ENCODE measurements at regions not wholly inside any gene's neighbourhood (a gene's known extent, or its start where the extent isn't known, plus 50 kb on each side); places are given as distances from the start of the nearest gene placed in this dataset.

- no peaks in the 10 kb centered on the region for H3K4me1 ChIP-seq
- no peaks in the 10 kb centered on the region for H3K36me3 ChIP-seq (ENCODE audit: control insufficient read depth, insufficient read depth, low read length)
- H3K4me3 ChIP-seq (ENCODE audit: low read depth, low read length): no peak overlapping the region
- no peak overlapping the region for H2AFZ ChIP-seq
- no peak overlapping the region for H3K27ac ChIP-seq
- no peaks in the 10 kb centered on the region for H3K9me3 ChIP-seq (ENCODE audit: control insufficient read depth, low read length)
- no peak overlapping the region for H3K4me2 ChIP-seq (ENCODE audit: low read length)
- H3K27me3 ChIP-seq (ENCODE audit: control insufficient read depth, insufficient read depth, low read length): no peaks in the 10 kb centered on the region
- TF ChIP-seq, protein P1, sequence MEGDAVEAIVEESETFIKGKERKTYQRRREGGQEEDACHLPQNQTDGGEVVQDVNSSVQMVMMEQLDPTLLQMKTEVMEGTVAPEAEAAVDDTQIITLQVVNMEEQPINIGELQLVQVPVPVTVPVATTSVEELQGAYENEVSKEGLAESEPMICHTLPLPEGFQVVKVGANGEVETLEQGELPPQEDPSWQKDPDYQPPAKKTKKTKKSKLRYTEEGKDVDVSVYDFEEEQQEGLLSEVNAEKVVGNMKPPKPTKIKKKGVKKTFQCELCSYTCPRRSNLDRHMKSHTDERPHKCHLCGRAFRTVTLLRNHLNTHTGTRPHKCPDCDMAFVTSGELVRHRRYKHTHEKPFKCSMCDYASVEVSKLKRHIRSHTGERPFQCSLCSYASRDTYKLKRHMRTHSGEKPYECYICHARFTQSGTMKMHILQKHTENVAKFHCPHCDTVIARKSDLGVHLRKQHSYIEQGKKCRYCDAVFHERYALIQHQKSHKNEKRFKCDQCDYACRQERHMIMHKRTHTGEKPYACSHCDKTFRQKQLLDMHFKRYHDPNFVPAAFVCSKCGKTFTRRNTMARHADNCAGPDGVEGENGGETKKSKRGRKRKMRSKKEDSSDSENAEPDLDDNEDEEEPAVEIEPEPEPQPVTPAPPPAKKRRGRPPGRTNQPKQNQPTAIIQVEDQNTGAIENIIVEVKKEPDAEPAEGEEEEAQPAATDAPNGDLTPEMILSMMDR (IDR thresholded peaks at IDR 0.05): no peak
- H3K9ac ChIP-seq: no peak overlapping the region
- no peaks in the 10 kb centered on the region for H3K79me2 ChIP-seq
These were observed 343.9 kb upstream of the TPM1 start for GRCh38 chr15:62698646-62699045.

DNA sequence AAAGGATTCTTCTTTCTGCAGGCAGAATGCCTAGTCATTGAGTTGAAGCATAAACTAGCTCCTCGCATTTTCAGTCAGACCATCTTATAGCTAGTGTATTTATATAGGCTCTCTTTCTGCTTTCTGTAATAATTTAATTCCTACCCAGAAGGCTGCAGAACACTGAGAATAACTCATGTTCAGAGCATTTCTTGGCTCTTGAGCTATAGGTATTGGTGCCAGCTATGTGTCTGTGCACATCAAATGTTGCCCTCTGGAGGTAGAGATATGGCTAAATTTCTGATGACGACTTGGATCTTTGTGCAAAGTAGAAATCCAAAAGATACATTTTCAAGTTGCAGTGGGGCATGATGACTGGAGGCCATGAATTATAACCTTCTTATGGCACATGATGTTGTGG is 336.2 kb upstream of the TPM1 start:
- Histone ChIP-seq H3K4me2 (ENCODE audit: low read length) (no peak overlapping the region), H3K27ac (no peak overlapping the region), H3K4me1 (no peaks in the 10 kb centered on the region), H3K27me3 (ENCODE audit: control insufficient read depth, insufficient read depth, low read length) (no peaks in the 10 kb centered on the region), H3K36me3 (ENCODE audit: control insufficient read depth, insufficient read depth, low read length) (no peaks in the 10 kb centered on the region), H2AFZ (no peak overlapping the region), H3K9me3 (ENCODE audit: control insufficient read depth, low read length) (no peaks in the 10 kb centered on the region), H3K9ac (no peak overlapping the region), H3K79me2 (no peaks in the 10 kb centered on the region), H3K4me3 (ENCODE audit: low read depth, low read length) (no peak overlapping the region)
- TF ChIP-seq, protein P1 (IDR thresholded peaks at IDR 0.05): no peak

- no peak overlapping the region for H2AFZ ChIP-seq
- H3K36me3 ChIP-seq (ENCODE audit: control insufficient read depth, insufficient read depth, low read length): no peaks in the 10 kb centered on the region
These were observed 334.1 kb upstream of the TPM1 start for GRCh38 chr15:62708470-62708869.

DNA sequence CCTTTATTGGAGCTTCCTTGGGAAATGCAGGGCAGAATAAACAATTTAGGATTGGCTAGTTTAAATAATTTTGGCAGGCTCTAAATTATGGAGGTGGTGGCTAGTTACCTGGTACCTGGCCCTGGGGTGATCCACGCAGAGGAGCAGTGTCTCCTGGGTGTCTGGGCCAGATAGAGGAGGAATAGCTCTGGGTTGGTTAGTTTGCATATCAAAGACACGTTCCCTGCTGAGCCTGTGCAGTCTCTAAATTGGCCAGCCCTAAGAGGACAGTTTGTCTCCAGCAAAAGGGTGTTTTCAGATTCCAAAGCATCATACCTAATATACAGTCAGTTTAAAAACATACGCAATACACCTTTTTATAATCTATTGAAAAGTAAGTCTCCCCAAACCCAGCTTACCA is 333.3 kb upstream of the TPM1 start:
- Histone ChIP-seq H3K79me2 (no peaks in the 10 kb centered on the region), H2AFZ (no peak overlapping the region), H3K9me3 (ENCODE audit: control insufficient read depth, low read length) (no peaks in the 10 kb centered on the region), H3K4me2 (ENCODE audit: low read length) (no peak overlapping the region), H3K36me3 (ENCODE audit: control insufficient read depth, insufficient read depth, low read length) (no peaks in the 10 kb centered on the region), H3K27me3 (ENCODE audit: control insufficient read depth, insufficient read depth, low read length) (no peaks in the 10 kb centered on the region), H3K4me1 (no peaks in the 10 kb centered on the region), H3K9ac (no peak overlapping the region), H3K27ac (no peak overlapping the region), H3K4me3 (ENCODE audit: low read depth, low read length) (no peak overlapping the region)
- TF ChIP-seq, protein P1 (IDR thresholded peaks at IDR 0.05): no peak

More at GRCh38 chr15:62708470-62708869, 334.1 kb upstream of the TPM1 start:
- TF ChIP-seq, protein P1 (IDR thresholded peaks at IDR 0.05): no peak
- no peak overlapping the region for H3K4me2 ChIP-seq (ENCODE audit: low read length)
- no peaks in the 10 kb centered on the region for H3K4me1 ChIP-seq
- H3K4me3 ChIP-seq (ENCODE audit: low read depth, low read length): no peak overlapping the region
- H3K9ac ChIP-seq: no peak overlapping the region
- no peaks in the 10 kb centered on the region for H3K79me2 ChIP-seq
- no peaks in the 10 kb centered on the region for H3K9me3 ChIP-seq (ENCODE audit: control insufficient read depth, low read length)
- H3K27ac ChIP-seq: no peak overlapping the region
- no peaks in the 10 kb centered on the region for H3K27me3 ChIP-seq (ENCODE audit: control insufficient read depth, insufficient read depth, low read length)

GRCh38 chr15:62711691-62712454 is 330.7 kb upstream of the TPM1 start:
- Histone ChIP-seq H3K4me2 (ENCODE audit: low read length) (no peak overlapping the region), H3K4me1 (no peaks in the 10 kb centered on the region), H3K27me3 (ENCODE audit: control insufficient read depth, insufficient read depth, low read length) (no peaks in the 10 kb centered on the region), H3K9me3 (ENCODE audit: control insufficient read depth, low read length) (no peaks in the 10 kb centered on the region), H3K27ac (no peak overlapping the region), H3K36me3 (ENCODE audit: control insufficient read depth, insufficient read depth, low read length) (no peaks in the 10 kb centered on the region), H3K4me3 (ENCODE audit: low read depth, low read length) (no peak overlapping the region), H3K79me2 (no peaks in the 10 kb centered on the region), H2AFZ (no peak overlapping the region), H3K9ac (no peak overlapping the region)
- TF ChIP-seq, protein P1 (IDR thresholded peaks at IDR 0.05): no peak
